Activated T-cell treated with anti-CD3 and anti-CD28 coated beads for 1 hour (primary cell): ENCODE measurements at regions not wholly inside any gene's neighbourhood (a gene's known extent, or its start where the extent isn't known, plus 50 kb on each side); places are given as distances from the start of the nearest gene placed in this dataset.

Experiments
- DNase-seq: peaks from one replicate; pipeline ENCODE4 v3.0.0-alpha.2; 2020; ENCODE audit warnings: low read depth

- DNase-seq, result no peak
Measured at GRCh38 chr14:97402279-97402678, 605.1 kb downstream of the VRK1 start.

DNA sequence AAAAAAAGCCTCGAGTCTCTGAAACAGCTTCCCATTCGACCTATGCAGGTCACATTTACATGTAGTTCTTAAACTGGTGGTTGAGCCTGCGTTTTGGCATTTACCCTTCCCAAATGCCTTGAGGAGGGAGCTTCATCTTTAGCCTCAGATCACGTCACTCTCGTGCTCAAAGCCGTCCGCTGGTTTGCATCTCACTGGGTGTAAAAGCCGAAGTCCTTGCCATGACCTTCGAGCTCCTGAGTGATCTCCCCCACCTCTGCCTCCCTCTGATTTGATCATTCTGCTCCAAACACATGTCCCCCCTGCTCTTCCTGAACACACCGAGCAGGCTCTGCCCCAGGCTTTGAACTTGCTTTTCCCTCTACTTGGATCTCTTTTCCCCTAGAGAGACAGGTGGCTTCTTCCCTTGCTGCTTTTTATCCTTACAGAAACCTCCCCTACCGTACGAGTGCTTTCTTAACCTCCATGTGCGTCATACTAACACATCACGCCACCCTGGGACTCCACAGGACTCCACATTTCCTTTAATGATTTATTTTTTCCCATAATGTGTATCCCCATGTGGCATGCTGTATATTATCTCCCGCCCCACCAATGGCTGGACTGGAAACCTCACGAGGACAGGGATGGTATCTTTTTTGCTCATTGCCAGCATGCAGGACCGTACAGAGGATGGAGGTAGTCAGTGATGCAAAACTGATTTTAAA, 610.7 kb downstream of the VRK1 start:
- DNase-seq, result no peak

DNA sequence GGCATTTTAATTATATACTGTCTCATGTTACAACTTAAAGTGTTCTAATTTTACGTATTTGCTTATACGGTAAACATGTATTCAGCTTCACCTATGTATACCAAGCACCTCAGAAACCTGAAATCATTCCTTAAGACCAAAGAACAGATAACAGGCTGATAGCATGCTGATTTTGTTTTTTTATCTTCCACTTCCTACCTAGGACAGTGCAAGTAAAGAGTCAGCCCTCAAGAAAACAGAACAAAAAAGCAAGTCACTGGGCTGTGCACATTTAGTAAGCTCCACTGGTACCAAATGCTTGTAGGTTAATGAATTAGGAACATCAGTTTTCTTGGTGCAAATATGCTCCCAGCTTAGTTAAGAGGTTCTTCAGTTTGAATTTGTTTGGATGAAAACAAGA, 611.3 kb downstream of the VRK1 start:
- no peak for DNase-seq

DNA sequence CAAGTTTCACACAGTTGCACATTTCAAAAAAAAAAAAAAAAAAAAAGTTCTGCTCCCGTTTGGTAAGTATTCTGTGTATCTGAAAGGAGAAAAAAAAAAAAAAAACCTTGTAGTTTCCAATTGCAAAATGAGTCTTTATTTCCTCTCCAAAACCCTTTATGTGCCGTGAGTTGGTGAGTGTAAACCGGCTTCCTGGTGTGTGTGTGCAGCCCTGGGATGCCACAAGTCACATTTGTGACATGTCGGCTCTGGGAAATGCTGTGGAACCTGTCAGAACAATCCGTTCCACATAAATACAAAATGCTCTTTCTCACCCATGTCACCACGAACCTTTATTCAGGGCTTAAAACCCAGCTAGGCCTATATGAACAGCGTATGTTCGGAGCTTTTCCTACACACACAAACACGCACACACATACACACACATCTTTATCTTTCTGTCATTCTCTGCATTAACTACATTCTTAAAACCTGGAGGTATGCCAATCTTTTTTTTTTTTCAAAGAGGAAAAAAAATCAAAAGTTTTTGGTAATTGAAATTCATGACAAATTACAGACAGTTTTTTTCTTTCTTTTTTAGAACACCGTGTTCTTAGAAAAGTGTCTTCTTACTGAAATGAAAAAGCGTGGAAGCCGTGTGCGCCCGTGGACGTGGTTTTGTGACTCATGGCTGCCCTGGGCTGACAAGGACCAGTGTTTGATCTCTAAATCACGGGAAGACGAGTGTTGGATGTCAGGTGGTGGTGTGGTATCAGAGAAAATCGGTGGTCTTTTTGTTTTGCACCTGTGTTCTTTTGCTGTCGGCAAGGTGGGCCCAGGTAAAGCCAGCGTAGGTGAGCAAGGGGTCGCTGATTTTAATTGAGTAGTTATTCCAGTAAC, 612.0 kb downstream of the VRK1 start:
- no peak for DNase-seq

- no peak for DNase-seq
Measured at GRCh38 chr14:97410667-97411620, 613.8 kb downstream of the VRK1 start.

- no peak for DNase-seq
Measured at GRCh38 chr14:97411938-97412612, 614.9 kb downstream of the VRK1 start.

- DNase-seq, result no peak
Measured at GRCh38 chr14:97413022-97413539, 615.9 kb downstream of the VRK1 start.

DNA sequence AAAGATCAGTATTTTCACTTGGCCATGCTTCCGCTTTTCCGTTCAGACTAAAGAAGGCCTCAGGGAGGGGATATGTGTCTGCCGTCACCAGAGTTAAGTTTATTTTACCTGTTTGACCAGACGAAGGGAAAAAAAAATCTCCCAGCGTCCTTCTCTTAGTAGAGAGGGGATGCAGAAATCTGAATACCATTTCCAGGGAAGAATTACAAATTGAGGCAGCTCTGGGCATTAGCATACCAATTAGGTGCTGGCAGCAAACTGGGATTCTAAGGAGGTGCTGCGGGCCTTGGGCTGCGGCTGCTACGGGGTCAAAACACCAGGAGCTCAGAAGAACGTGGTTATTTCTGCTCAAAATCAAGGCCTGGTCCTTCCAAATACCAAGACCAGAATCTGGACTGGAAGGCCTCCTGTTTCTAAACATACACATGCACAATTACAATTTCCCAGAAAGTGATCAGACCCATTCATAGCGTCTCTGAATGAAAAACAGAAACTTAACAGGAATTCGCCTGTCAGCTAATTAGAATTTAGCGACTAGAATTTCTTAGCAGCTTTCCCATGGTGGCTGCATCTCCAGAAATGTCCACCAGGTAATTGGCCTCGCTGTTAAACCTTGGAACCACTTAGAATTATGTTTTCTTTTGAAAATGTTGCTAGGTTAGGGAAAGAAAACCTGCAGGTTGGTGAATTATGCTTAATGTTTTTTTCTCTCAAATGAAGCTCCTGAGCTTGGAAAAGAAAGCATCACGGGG, 617.0 kb downstream of the VRK1 start:
- DNase-seq, result no peak

- DNase-seq, result no peak
Measured at GRCh38 chr14:97414718-97415098, 617.5 kb downstream of the VRK1 start.

GRCh38 chr14:97415907-97416306, 618.7 kb downstream of the VRK1 start:
- no peak for DNase-seq

- no peak for DNase-seq
Measured at GRCh38 chr14:97416550-97416949, 619.4 kb downstream of the VRK1 start.

DNA sequence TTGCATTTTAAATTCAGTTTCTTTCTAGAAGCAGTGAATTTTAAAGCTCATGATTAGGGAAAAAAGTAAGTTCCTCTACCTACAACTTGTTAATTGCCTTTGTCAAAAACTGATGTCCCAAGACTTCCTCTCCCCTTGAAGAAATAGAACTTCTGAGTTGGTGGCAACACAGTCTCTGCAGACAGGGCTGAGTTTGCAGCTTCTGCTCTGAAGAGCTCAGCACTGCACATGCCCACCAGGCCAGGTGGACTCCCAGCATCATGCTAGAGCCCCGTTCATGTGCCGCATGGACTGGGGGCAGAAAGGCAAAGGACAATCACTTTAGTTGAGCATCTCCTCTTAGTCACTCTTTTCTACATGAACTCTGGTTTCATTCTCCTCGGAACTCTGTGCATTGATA, 620.1 kb downstream of the VRK1 start:
- DNase-seq, result no peak

- DNase-seq, result no peak
Measured at GRCh38 chr14:97420211-97420610, 623.0 kb downstream of the VRK1 start.

DNA sequence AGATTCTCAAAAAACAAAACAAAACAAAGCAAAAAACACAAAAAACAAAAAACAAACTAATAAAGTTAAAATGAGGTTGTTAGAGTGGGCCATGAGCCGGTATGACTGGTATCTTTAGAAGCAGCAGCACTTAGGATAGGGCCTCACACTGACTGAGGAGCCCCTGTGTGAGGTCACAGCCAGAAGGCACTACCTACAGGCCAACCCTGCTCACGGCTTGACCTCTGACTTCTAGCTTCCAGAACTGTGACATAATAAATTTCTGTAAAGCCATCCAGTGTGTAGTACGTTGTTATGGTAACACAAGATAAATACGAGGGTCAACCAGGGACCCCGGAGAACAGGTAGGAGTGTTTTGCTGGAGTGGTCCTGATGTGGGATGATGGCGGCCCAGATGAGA, 629.6 kb downstream of the VRK1 start:
- no peak for DNase-seq

- no peak for DNase-seq
Measured at GRCh38 chr14:97428808-97429440, 631.7 kb downstream of the VRK1 start.

- DNase-seq, result no peak
Measured at GRCh38 chr14:97432586-97432985, 635.4 kb downstream of the VRK1 start.

- no peak for DNase-seq
Measured at GRCh38 chr14:97441740-97442362, 644.7 kb downstream of the VRK1 start.

GRCh38 chr14:97442363-97442762, 645.2 kb downstream of the VRK1 start:
- DNase-seq, result no peak

DNA sequence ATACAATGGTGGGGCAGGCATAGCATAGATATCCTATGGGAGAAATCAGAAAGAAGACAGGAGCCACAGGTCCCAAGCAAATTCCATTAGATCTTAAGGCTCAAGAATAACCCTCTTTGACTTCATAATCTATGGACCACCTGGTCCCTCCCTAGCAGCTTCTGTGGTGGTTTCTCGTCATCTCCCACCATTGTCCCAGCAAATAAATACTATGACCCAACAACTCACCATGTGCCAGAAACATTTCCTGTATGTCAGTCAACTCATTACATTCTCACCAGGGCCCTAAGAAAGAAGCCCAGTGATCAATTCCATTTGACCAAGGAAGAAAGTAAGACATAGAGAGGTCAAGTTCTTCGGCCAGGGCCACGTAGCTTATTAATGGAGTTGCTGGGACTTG, 646.2 kb downstream of the VRK1 start:
- DNase-seq, result no peak

GRCh38 chr14:97444248-97444647, 647.1 kb downstream of the VRK1 start:
- DNase-seq, result no peak
